Activated naive CD4-positive, alpha-beta T cell treated with Interleukin-2 at 50 U/mL for 16 hours (primary cell): ENCODE measurements at regions not wholly inside any gene's neighbourhood (a gene's known extent, or its start where the extent isn't known, plus 50 kb on each side); places are given as distances from the start of the nearest gene placed in this dataset.
"Not testable (repeated sequence)": the region's sequence is repeated elsewhere in the genome, so short reads cannot be mapped to it uniquely, and the experiment has no call there.

Experiments used
- DNase-seq: peaks from one replicate; pipeline ENCODE4 v3.0.0-alpha.2; 2020

- no peak for DNase-seq
Observed at GRCh38 chr5:104576677-104577076, 1014.1 kb upstream of the NUDT12 start.

GRCh38 chr5:104573949-104574709, 1011.5 kb upstream of the NUDT12 start:
- DNase-seq, result no peak

- no peak for DNase-seq
Observed at GRCh38 chr5:104569621-104570020, 1007.0 kb upstream of the NUDT12 start.

- no peak for DNase-seq
Observed at GRCh38 chr5:104564530-104564929, 1001.9 kb upstream of the NUDT12 start.

GRCh38 chr5:104556957-104557356, 994.4 kb upstream of the NUDT12 start:
- DNase-seq, result no peak

- DNase-seq, result no peak
Observed at GRCh38 chr5:104551628-104552027, 989.0 kb upstream of the NUDT12 start.

GRCh38 chr5:104546871-104547270, 984.3 kb upstream of the NUDT12 start:
- not testable (repeated sequence) for DNase-seq

GRCh38 chr5:104541141-104541785, 978.7 kb upstream of the NUDT12 start:
- DNase-seq, result no peak

GRCh38 chr5:104540448-104540847, 977.9 kb upstream of the NUDT12 start:
- DNase-seq, result no peak

GRCh38 chr5:104539618-104540350, 977.2 kb upstream of the NUDT12 start:
- no peak for DNase-seq

GRCh38 chr5:104538734-104539133, 976.1 kb upstream of the NUDT12 start:
- no peak for DNase-seq

- DNase-seq, result no peak
Observed at GRCh38 chr5:104533498-104533897, 970.9 kb upstream of the NUDT12 start.

- no peak for DNase-seq
Observed at GRCh38 chr5:104526866-104527265, 964.3 kb upstream of the NUDT12 start.

- DNase-seq, result no peak
Observed at GRCh38 chr5:104513640-104514072, 951.1 kb upstream of the NUDT12 start.

- DNase-seq, result no peak
Observed at GRCh38 chr5:104513121-104513602, 950.6 kb upstream of the NUDT12 start.

GRCh38 chr5:104512063-104512825, 949.7 kb upstream of the NUDT12 start:
- no peak for DNase-seq

GRCh38 chr5:104498281-104498680, 935.7 kb upstream of the NUDT12 start:
- DNase-seq, result no peak

GRCh38 chr5:104494083-104494482, 931.5 kb upstream of the NUDT12 start:
- DNase-seq, result no peak

- no peak for DNase-seq
Observed at GRCh38 chr5:104472811-104473210, 910.2 kb upstream of the NUDT12 start.

GRCh38 chr5:104456122-104456521, 893.5 kb upstream of the NUDT12 start:
- no peak for DNase-seq

GRCh38 chr5:104452550-104452949, 890.0 kb upstream of the NUDT12 start:
- DNase-seq, result no peak

GRCh38 chr5:104451911-104452310, 889.3 kb upstream of the NUDT12 start:
- DNase-seq, result not testable (repeated sequence)

GRCh38 chr5:104444656-104445055, 882.1 kb upstream of the NUDT12 start:
- DNase-seq, result no peak
